AG04450 (cell line): ENCODE measurements at regions not wholly inside any gene's neighbourhood (a gene's known extent, or its start where the extent isn't known, plus 50 kb on each side); places are given as distances from the start of the nearest gene placed in this dataset.

ENCODE experiments used
- CTCF ChIA-PET: fragments of 300-600, 350-600 bp; formaldehyde crosslinking; extraction: SDS; loops from one replicate; lab custom pipeline; 2022; ENCODE audit warnings: antibody characterized with exemption, inconsistent platforms; lab: Charles Lee
- POLR2A ChIA-PET: fragments of 350-600 bp; formaldehyde crosslinking; extraction: SDS; loops from one replicate; lab custom pipeline; 2021; ENCODE audit warnings: antibody characterized with exemption, inconsistent platforms; lab: Yijun Ruan, JAX
- DNase-seq: peaks from one replicate; pipeline ENCODE4 v3.0.0-alpha.2; 2011; ENCODE audit warnings: low read depth, low spot score
- H3K27ac ChIP-seq: one replicate; pipeline ENCODE4 v1.5.1; 2012; ENCODE audit warnings: low read depth, low read length, control low read depth
- H3K27me3 ChIP-seq: one replicate; pipeline ENCODE4 v1.6.0; 2012; ENCODE audit warnings: low read length; ENCODE audit not compliant: control insufficient read depth, insufficient read depth
- H3K4me3 ChIP-seq: 2 replicates; pipeline ENCODE4 v1.5.1; 2011; ENCODE audit warnings: mild to moderate bottlenecking, low read depth, low read length, control low read depth
- H3K9me3 ChIP-seq: 2 replicates; pipeline ENCODE4 v1.5.1; 2012; ENCODE audit warnings: low read length; ENCODE audit not compliant: control insufficient read depth, insufficient read depth
- CTCF ChIP-seq: IDR thresholded peaks from 2 replicates; pipeline ENCODE4 v1.5.1; 2011; ENCODE audit warnings: low read depth, low read length, control low read depth, inconsistent platforms

DNA sequence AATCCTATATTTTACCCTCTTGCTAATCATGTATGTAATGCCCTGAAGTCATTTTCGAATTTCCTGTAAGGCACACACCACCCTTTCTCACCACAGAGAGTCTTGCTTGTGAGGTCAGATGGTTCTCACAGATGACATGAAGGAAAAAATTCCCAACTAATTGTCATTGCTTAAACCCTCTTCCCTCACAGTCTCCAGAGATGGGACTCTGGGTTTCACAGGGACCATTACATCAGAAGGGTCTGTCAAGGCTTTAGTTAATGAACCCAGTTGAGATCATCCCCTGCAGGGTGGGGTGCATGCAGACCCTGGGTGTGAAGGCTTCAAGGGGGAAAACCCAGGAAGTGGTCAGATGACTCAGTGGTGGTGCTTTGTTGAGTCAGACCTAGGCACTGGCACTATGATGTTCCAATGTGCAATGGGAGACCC is 229.6 kb downstream of the BCAT1 start:
- no peak for TF ChIP-seq CTCF
- no peak for DNase-seq
- Histone ChIP-seq H3K4me3 (no peak overlapping the region), H3K27ac (no peak overlapping the region), H3K9me3 (peaks cover 2% of the 10 kb centered on the region; the same call in 1 of the 2 replicates), H3K27me3 (no peaks in the 10 kb centered on the region)
- POLR2A ChIA-PET = no interaction called here
- CTCF ChIA-PET = no interaction called here

DNA sequence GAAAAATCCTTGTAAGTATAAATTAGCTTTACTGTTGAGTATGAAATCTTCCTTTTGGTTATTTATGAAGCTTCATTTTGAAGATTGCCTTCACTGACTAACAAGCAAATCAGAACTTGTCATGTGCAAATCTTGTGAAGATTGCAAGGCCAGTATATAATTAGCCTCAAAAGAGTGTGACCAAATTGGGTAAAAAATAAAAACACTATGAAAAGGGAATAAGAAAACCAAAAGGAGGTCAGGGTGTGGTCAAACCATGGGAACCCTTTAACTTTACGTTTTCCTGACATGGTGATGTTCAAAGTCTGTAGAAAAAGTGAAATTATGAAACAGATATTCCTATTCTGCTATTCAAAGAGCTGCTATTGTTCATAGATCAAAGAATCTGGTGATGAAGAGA is 230.3 kb downstream of the BCAT1 start:
- H3K27ac ChIP-seq = no peak overlapping the region
- DNase-seq = no peak
- ChIA-PET CTCF (no interaction called here), POLR2A (no interaction called here)
- H3K9me3 ChIP-seq = peaks cover 2% of the 10 kb centered on the region
- no peak for TF ChIP-seq CTCF
- H3K4me3 ChIP-seq = no peak overlapping the region
- H3K27me3 ChIP-seq = no peaks in the 10 kb centered on the region

GRCh38 chr12:24714237-24714636 is 234.7 kb downstream of the BCAT1 start:
- DNase-seq = no peak
- CTCF ChIA-PET = no interaction called here
- POLR2A ChIA-PET = no interaction called here
- Histone ChIP-seq H3K9me3 (no peaks in the 10 kb centered on the region; the same call in 1 of the 2 replicates), H3K27ac (no peak overlapping the region), H3K4me3 (no peak overlapping the region), H3K27me3 (no peaks in the 10 kb centered on the region)
- no peak for TF ChIP-seq CTCF

DNA sequence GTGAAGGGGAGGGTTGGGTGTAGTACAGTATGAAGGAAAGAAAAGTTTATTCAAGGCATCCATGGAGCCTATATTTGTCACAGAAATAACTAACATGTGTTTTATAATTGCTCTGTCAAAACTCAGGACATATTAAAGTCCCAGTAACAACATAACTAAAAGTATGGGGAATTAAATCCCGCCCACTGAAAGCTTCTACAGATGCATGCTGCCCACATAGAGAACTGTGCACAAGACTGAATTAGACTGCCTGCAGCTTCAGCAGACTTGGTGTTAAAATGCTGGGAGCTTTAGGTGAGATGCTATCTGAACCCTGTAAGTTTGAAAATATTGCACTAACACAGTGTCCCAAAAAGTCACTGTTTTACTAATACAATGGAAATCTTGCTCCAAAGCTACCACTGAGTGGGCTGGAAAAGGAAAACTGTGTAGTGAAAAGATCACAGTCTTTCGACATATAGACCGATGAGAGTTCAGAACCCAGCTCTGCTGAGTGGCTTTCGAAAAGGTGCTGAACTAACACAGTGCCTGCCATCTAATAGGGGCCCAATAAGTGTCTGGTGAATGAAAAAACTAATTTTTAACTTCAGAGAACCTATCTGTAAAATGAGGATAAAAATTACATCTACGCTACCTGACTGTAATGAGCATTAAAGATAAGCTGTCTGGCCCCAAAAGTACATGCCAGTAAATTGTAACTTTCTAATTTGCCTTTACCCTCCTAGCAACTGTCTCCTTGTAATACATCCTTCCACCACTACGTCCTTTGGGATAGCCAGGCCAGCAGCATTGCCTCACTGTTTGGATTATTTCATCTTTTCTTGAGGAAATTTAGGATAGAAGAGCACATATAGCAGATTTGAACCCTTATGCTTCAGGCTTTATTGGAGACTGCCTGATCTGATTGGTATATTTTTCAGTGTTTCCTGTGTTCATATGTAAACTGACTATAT is 237.6 kb downstream of the BCAT1 start:
- no peak overlapping the region for H3K27ac ChIP-seq
- no peaks in the 10 kb centered on the region; the same call in 1 of the 2 replicates for H3K9me3 ChIP-seq
- H3K27me3 ChIP-seq = no peaks in the 10 kb centered on the region
- H3K4me3 ChIP-seq = no peak overlapping the region
- TF ChIP-seq CTCF = no peak
- ChIA-PET CTCF (no interaction called here), POLR2A (no interaction called here)
- DNase-seq = no peak

- POLR2A ChIA-PET = interaction anchor here (0.6 kb wide), 1 partner anchor 15 kb away, joined by 3 read pairs; no protein-coding TSS in a partner anchor
- DNase-seq = no peak
- no peak for TF ChIP-seq CTCF
- H3K9me3 ChIP-seq = no peaks in the 10 kb centered on the region; the same call in 1 of the 2 replicates
- H3K27me3 ChIP-seq = no peaks in the 10 kb centered on the region
- no peak overlapping the region for H3K27ac ChIP-seq
- H3K4me3 ChIP-seq = no peak overlapping the region
- CTCF ChIA-PET = no interaction called here
These were observed 239.7 kb downstream of the BCAT1 start for GRCh38 chr12:24709216-24709615.
